CMK (cell line): ENCODE measurements at regions not wholly inside any gene's neighbourhood (a gene's known extent, or its start where the extent isn't known, plus 50 kb on each side); places are given as distances from the start of the nearest gene placed in this dataset.

Experiments used
- DNase-seq: peaks from one replicate; pipeline ENCODE4 v3.0.0-alpha.2; 2010; ENCODE audit warnings: low read depth

GRCh38 chr1:62917314-62917713 is 133.4 kb downstream of the ATG4C start:
- DNase-seq, result no peak

DNA sequence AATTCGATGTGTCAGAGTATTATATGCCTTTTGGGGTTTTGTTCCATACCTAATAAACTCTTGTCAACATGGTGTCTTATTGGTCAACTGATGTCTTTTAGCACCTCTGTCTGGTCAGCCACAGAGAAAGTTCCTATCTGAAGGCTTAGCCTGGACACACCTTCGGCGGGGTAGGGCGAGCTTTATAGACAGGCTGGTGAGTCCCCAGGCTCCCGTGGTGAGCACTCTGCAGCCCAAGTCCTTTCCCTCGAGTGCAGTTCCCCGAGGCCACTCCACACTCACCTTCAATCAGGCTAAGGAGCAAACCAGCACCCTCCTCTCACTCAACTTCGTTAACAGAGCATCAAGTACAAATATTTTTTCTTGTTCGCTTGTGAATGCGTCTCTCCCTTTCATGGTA is 133.9 kb downstream of the ATG4C start:
- no peak for DNase-seq

GRCh38 chr1:62918700-62919099 is 134.8 kb downstream of the ATG4C start:
- no peak for DNase-seq

DNA sequence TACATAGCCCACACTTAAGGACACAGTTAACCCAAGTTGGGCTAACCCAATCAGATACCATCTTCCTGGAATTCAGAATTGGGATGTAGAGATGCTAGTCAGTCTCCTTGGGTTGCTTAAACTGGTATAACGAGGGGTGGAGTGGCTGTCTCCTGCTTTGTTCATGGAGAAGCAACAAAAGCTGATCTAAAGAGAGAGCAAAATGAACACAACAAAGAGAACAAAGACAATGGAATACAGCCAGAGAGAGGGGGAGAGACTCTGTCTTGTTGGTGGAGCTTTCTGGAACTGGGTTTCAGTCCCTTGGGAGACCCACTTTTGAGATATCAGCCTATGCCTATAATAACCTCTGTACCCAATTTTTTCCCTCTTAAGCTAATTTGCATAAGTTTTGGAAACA is 138.1 kb downstream of the ATG4C start:
- no peak for DNase-seq

- DNase-seq, result no peak
Observed at GRCh38 chr1:62924983-62925790, 141.3 kb downstream of the ATG4C start.

- DNase-seq, result no peak
Observed at GRCh38 chr1:62926681-62927252, 142.8 kb downstream of the ATG4C start.

GRCh38 chr1:62928885-62929284 is 145.0 kb downstream of the ATG4C start:
- DNase-seq, result no peak

- DNase-seq, result no peak
Observed at GRCh38 chr1:62937634-62938296, 153.8 kb downstream of the ATG4C start.

DNA sequence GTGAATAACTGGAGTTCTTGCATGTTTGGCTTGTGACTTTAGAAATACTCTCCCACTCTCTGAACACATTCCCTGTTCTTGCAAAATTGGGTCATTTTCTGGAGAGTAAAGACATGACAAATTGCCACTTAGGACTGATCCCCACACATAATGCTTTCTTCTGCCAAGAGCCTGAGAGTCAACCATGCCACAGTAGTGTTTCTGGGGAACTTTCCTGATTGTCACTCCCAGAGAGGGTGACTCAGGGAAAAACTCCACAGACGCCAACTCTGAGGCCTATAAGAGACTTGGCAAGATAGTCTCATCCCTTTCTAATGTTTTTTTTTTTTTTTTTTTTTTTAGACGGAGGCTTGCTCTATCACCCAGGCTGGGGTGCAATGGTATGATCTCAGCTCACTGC is 157.8 kb downstream of the ATG4C start:
- no peak for DNase-seq

GRCh38 chr1:62946511-62946910 is 162.6 kb downstream of the ATG4C start:
- no peak for DNase-seq

DNA sequence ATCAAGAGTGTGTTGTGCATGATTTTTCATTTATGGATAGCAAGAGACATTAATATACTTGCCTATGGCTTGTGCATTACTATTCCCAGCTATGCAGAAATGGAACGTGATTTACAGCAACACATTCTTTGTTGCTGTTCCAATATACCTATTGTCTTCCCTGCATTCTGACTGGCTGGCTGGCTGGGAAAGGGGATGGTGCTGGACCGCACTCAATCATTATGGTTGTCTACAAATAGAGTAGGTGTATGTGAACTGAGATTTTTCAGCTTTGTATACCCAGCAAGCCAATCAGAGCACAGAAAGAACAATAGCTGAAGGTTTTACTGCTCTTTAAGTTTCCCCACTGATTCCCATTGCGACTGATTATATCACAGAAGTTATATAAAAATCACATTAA is 167.5 kb downstream of the ATG4C start:
- no peak for DNase-seq

GRCh38 chr1:62952596-62952995 is 168.7 kb downstream of the ATG4C start:
- no peak for DNase-seq

GRCh38 chr1:62953633-62954032 is 169.7 kb downstream of the ATG4C start:
- DNase-seq, result no peak

DNA sequence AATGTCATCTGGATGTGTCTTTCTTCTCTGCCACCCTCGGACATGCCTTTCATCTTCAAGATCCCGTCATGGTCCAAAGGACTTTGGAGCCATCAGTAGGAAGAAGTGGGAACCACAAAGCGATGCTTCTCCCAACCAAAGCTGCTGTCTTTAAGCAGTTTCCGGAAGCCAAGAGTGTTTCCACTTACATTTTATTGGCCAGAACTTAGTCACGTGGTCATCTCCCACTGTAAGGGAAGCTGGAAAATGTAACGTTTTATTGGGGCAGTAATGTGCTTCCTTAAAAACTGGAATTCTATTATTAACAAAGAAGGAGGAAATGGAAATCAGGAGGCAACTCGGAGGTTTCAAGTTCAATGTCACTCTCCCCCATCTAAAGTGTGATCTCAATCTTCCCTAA is 170.8 kb downstream of the ATG4C start:
- DNase-seq, result no peak

- no peak for DNase-seq
Observed at GRCh38 chr1:62955666-62956065, 171.7 kb downstream of the ATG4C start.

GRCh38 chr1:62962014-62962812 is 178.3 kb downstream of the ATG4C start:
- DNase-seq, result no peak

- peak; percentile 7 for DNase-seq
Observed at GRCh38 chr1:62962901-62963776, 179.2 kb downstream of the ATG4C start.

DNA sequence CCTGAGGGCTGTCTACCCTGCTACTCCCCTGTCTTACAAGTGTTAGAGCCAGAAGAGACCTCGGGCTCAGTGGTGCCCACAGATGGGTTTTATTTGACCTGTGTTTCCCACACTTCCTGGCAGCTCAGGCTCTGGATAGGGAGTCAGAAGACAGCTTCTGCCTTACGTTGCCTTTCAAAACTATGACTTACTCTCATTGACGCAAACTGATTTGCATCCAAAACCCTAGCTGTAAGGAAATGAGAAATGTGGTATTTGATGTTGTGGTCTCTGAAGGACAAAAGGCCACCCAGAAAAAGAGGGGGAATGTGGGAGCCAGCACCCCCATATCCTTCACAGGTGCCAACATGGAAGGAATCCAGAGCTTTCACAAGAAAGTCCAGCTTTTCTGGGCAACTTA is 180.2 kb downstream of the ATG4C start:
- DNase-seq, result no peak

- DNase-seq, result no peak
Observed at GRCh38 chr1:62967031-62967430, 183.1 kb downstream of the ATG4C start.

- DNase-seq, result no peak
Observed at GRCh38 chr1:62977366-62977765, 193.4 kb downstream of the ATG4C start.

DNA sequence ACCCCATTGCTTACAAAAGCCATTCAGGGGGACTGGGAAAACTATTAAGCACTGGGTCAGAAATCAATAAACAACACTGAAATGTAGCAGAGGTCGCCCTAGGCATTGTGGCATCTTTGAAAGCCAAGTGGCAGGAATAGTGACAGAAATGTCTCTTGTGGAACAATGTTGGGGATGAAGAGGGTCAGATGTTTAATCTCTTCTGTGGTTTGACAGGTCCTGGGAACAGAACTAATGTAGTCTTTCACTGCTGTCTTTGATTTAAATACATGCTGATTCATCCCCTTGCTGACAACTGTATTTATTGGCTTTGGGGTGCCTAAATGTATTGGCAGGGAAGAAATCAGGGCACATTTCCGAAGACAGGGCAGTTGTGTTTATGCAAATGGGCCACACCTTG is 194.8 kb downstream of the ATG4C start:
- DNase-seq, result no peak

DNA sequence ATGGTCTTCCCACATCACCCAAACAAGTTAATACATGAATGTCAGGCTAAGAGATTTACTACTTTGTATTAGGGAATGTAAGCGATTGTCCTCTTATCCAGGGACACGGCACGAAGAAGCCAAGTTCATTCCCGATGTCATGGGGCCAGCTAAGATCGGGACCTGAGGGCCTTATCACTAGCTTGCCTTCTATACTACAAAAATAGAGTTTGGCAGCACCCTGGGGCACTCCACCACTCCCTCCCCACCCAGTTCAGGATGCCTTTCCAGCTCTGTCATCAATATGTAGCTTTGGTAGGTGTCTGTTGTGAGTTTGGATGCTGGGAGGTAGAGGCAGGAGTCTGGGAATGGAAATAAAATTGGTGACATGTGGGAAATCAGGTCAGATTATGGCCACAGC is 197.5 kb downstream of the ATG4C start:
- DNase-seq, result no peak
